GM23338 (cell line): ENCODE measurements at regions not wholly inside any gene's neighbourhood (a gene's known extent, or its start where the extent isn't known, plus 50 kb on each side); places are given as distances from the start of the nearest gene placed in this dataset.
A peak's percentile ranks its signal among the peaks of the same experiment; 100 is the strongest.

ENCODE experiments used
- ATAC-seq: fragments of 200-7000 bp; cut with Tn5 transposase; 3 replicates; pipeline ENCODE4 v1.9.1; 2020
- DNase-seq: peaks from one replicate; pipeline ENCODE4 v3.0.0-alpha.2; 2015; ENCODE audit warnings: low spot score
- H2AFZ ChIP-seq: fragments of 200-600 bp; sonication (generic); 2 replicates; pipeline ENCODE4 v1.8.0; 2016; ENCODE audit warnings: antibody characterized with exemption, mild to moderate bottlenecking, moderate library complexity
- H3F3A ChIP-seq: fragments of 200-600 bp; sonication (generic); replicated peaks from 2 replicates; pipeline ENCODE4 v1.8.0; 2017; ENCODE audit warnings: antibody characterized with exemption, mixed run types, low read depth
- H3K27ac ChIP-seq: fragments of 200-600 bp; sonication (generic); 2 replicates; pipeline ENCODE4 v1.6.1; 2016; ENCODE audit warnings: low read depth
- H3K27me3 ChIP-seq: fragments of 200-600 bp; sonication (generic); 2 replicates; pipeline ENCODE4 v1.8.0; 2016; ENCODE audit warnings: mild to moderate bottlenecking, mixed run types, moderate library complexity; ENCODE audit not compliant: insufficient read depth
- H3K36me3 ChIP-seq: fragments of 200-600 bp; sonication (generic); 2 replicates; pipeline ENCODE4 v1.8.0; 2016; ENCODE audit warnings: mild to moderate bottlenecking; ENCODE audit not compliant: insufficient read depth
- H3K4me1 ChIP-seq: fragments of 200-600 bp; sonication (generic); 2 replicates; pipeline ENCODE4 v1.8.0; 2016; ENCODE audit warnings: mild to moderate bottlenecking, moderate library complexity; ENCODE audit not compliant: insufficient read depth
- H3K4me2 ChIP-seq: fragments of 200-600 bp; sonication (generic); 2 replicates; pipeline ENCODE4 v1.7.1; 2017; ENCODE audit warnings: mixed run types
- H3K4me3 ChIP-seq: fragments of 200-600 bp; sonication (generic); 2 replicates; pipeline ENCODE4 v1.6.1; 2016; ENCODE audit warnings: mixed run types
- H3K79me2 ChIP-seq: fragments of 200-600 bp; sonication (generic); replicated peaks from 2 replicates; pipeline ENCODE4 v1.8.0; 2017; ENCODE audit warnings: mild to moderate bottlenecking; ENCODE audit not compliant: insufficient read depth
- H3K9me2 ChIP-seq: fragments of 200-600 bp; sonication (generic); 2 replicates; pipeline ENCODE4 v1.8.0; 2017; ENCODE audit not compliant: insufficient read depth
- H4K20me1 ChIP-seq: fragments of 200-600 bp; sonication (generic); replicated peaks from 2 replicates; pipeline ENCODE4 v1.8.0; 2017; ENCODE audit warnings: mild to moderate bottlenecking; ENCODE audit not compliant: insufficient read depth
- H3K27ac Mint-ChIP-seq: 2 replicates; pipeline ENCODE4 v1.8.0; 2020; ENCODE audit warnings: inconsistent platforms, mild to moderate bottlenecking, moderate library complexity, mixed read lengths
- H3K27me3 Mint-ChIP-seq: 3 replicates; pipeline ENCODE4 v1.8.0; 2022; ENCODE audit warnings: low read depth, mild to moderate bottlenecking, moderate library complexity, mixed read lengths, inconsistent platforms; ENCODE audit not compliant: insufficient read depth, poor library complexity
- H3K36me3 Mint-ChIP-seq: 3 replicates; pipeline ENCODE4 v1.8.0; 2021; ENCODE audit warnings: low read depth, mild to moderate bottlenecking, inconsistent platforms, moderate library complexity, mixed read lengths
- H3K4me1 Mint-ChIP-seq: 3 replicates; pipeline ENCODE4 v1.8.0; 2020; ENCODE audit warnings: mild to moderate bottlenecking, inconsistent platforms, mixed read lengths
- H3K4me3 Mint-ChIP-seq: 3 replicates; pipeline ENCODE4 v1.8.0; 2021; ENCODE audit warnings: moderate library complexity, mild to moderate bottlenecking, inconsistent platforms, mixed read lengths
- H3K9me3 Mint-ChIP-seq: 3 replicates; pipeline ENCODE4 v1.8.0; 2020; ENCODE audit warnings: moderate library complexity, mild to moderate bottlenecking, inconsistent platforms, mixed read lengths
- EZH2 ChIP-seq: fragments of 200-600 bp; sonication (generic); IDR thresholded peaks from one replicate; pipeline ENCODE4 v1.8.0; 2017; ENCODE audit warnings: antibody characterized with exemption, mild to moderate bottlenecking, low read depth; ENCODE audit not compliant: unreplicated experiment
- JUNB ChIP-seq: IDR thresholded peaks from one replicate; pipeline ENCODE4 v1.6.1; 2016; ENCODE audit warnings: antibody characterized with exemption; ENCODE audit not compliant: unreplicated experiment
- ZNF114 ChIP-seq: fragments of 250-450 bp; sonication (Bioruptor Pico); IDR thresholded peaks from 2 replicates; pipeline ENCODE4 v1.5.0; 2020; ENCODE audit warnings: mild to moderate bottlenecking, moderate library complexity
- TF ChIP-seq, protein P1 (sequence below): fragments of 250-450 bp; sonication (Bioruptor Pico); IDR thresholded peaks from 2 replicates; pipeline ENCODE4 v1.5.0; 2020; ENCODE audit warnings: mild to moderate bottlenecking, moderate library complexity

- Histone ChIP-seq H3K27me3 (no peaks in the 10 kb centered on the region), H3F3A (no peaks in the 10 kb centered on the region), H2AFZ (no peak overlapping the region), H4K20me1 (no peaks in the 10 kb centered on the region), H3K27ac (peak overlapping the region; percentile 47; the same call in 1 of the 2 replicates), H3K4me2 (peak overlapping the region; percentile 41), H3K4me1 (peaks cover 31% of the 10 kb centered on the region), H3K36me3 (no peaks in the 10 kb centered on the region), H3K9me2 (0 out of 2 replicates have a peak, but pooled peaks cover 3% of the 10 kb centered on the region), H3K4me3 (no peak overlapping the region), H3K79me2 (no peaks in the 10 kb centered on the region)
- no peak for DNase-seq
- TF ChIP-seq JUNB = no peak
- no peak for TF ChIP-seq EZH2
- TF ChIP-seq, protein P1, sequence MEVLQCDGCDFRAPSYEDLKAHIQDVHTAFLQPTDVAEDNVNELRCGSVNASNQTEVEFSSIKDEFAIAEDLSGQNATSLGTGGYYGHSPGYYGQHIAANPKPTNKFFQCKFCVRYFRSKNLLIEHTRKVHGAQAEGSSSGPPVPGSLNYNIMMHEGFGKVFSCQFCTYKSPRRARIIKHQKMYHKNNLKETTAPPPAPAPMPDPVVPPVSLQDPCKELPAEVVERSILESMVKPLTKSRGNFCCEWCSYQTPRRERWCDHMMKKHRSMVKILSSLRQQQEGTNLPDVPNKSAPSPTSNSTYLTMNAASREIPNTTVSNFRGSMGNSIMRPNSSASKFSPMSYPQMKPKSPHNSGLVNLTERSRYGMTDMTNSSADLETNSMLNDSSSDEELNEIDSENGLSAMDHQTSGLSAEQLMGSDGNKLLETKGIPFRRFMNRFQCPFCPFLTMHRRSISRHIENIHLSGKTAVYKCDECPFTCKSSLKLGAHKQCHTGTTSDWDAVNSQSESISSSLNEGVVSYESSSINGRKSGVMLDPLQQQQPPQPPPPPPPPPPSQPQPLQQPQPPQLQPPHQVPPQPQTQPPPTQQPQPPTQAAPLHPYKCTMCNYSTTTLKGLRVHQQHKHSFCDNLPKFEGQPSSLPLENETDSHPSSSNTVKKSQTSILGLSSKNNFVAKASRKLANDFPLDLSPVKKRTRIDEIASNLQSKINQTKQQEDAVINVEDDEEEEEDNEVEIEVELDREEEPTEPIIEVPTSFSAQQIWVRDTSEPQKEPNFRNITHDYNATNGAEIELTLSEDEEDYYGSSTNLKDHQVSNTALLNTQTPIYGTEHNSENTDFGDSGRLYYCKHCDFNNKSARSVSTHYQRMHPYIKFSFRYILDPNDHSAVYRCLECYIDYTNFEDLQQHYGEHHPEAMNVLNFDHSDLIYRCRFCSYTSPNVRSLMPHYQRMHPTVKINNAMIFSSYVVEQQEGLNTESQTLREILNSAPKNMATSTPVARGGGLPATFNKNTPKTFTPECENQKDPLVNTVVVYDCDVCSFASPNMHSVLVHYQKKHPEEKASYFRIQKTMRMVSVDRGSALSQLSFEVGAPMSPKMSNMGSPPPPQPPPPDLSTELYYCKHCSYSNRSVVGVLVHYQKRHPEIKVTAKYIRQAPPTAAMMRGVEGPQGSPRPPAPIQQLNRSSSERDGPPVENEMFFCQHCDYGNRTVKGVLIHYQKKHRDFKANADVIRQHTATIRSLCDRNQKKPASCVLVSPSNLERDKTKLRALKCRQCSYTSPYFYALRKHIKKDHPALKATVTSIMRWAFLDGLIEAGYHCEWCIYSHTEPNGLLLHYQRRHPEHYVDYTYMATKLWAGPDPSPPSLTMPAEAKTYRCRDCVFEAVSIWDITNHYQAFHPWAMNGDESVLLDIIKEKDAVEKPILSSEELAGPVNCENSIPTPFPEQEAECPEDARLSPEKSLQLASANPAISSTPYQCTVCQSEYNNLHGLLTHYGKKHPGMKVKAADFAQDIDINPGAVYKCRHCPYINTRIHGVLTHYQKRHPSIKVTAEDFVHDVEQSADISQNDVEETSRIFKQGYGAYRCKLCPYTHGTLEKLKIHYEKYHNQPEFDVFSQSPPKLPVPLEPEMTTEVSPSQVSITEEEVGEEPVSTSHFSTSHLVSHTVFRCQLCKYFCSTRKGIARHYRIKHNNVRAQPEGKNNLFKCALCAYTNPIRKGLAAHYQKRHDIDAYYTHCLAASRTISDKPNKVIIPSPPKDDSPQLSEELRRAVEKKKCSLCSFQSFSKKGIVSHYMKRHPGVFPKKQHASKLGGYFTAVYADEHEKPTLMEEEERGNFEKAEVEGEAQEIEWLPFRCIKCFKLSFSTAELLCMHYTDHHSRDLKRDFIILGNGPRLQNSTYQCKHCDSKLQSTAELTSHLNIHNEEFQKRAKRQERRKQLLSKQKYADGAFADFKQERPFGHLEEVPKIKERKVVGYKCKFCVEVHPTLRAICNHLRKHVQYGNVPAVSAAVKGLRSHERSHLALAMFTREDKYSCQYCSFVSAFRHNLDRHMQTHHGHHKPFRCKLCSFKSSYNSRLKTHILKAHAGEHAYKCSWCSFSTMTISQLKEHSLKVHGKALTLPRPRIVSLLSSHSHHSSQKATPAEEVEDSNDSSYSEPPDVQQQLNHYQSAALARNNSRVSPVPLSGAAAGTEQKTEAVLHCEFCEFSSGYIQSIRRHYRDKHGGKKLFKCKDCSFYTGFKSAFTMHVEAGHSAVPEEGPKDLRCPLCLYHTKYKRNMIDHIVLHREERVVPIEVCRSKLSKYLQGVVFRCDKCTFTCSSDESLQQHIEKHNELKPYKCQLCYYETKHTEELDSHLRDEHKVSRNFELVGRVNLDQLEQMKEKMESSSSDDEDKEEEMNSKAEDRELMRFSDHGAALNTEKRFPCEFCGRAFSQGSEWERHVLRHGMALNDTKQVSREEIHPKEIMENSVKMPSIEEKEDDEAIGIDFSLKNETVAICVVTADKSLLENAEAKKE (CRISPR knock-in tag) = no peak
- Mint-ChIP-seq H3K4me3 (no peak overlapping the region; the same call in 2 of the 3 replicates), H3K27ac (no peak overlapping the region), H3K36me3 (no peaks in the 10 kb centered on the region), H3K9me3 (no peaks in the 10 kb centered on the region), H3K4me1 (peaks cover 49% of the 10 kb centered on the region), H3K27me3 (peaks cover 5% of the 10 kb centered on the region)
- ATAC-seq = no peak
These were observed 120.1 kb upstream of the PRICKLE2 start for GRCh38 chr3:64345371-64345770.

GRCh38 chr3:64344721-64345207, 119.5 kb upstream of the PRICKLE2 start:
- Mint-ChIP-seq H3K9me3 (no peaks in the 10 kb centered on the region), H3K4me3 (no peak overlapping the region), H3K4me1 (peaks cover 52% of the 10 kb centered on the region), H3K36me3 (no peaks in the 10 kb centered on the region), H3K27ac (peak overlapping the region; percentile 85; the same call in 1 of the 2 replicates), H3K27me3 (peaks cover 5% of the 10 kb centered on the region)
- Histone ChIP-seq H3K4me1 (peaks cover 31% of the 10 kb centered on the region), H3K9me2 (0 out of 2 replicates have a peak, but pooled peaks cover 3% of the 10 kb centered on the region), H3F3A (no peaks in the 10 kb centered on the region), H3K27me3 (no peaks in the 10 kb centered on the region), H3K79me2 (no peaks in the 10 kb centered on the region), H4K20me1 (no peaks in the 10 kb centered on the region), H2AFZ (no peak overlapping the region), H3K27ac (peak overlapping the region; percentile 29; the same call in 1 of the 2 replicates), H3K36me3 (no peaks in the 10 kb centered on the region), H3K4me3 (no peak overlapping the region), H3K4me2 (0 out of 2 replicates have a peak overlapping the region, but pooled peaks have one; percentile 41)
- peak; percentile 70 for DNase-seq
- peak; percentile 83 for ATAC-seq
- peak; percentile 63; the same call in 1 of the 2 replicates for TF ChIP-seq ZNF114 (CRISPR knock-in tag)
- TF ChIP-seq, protein P1 (CRISPR knock-in tag) = peak; percentile 95
